Endodermal cell (in vitro differentiated cells): ENCODE measurements at regions not wholly inside any gene's neighbourhood (a gene's known extent, or its start where the extent isn't known, plus 50 kb on each side); places are given as distances from the start of the nearest gene placed in this dataset.

Experiments used
- DNase-seq: peaks from one replicate; pipeline ENCODE4 v3.0.0-alpha.2; 2017
- H3K27ac ChIP-seq: 2 replicates; pipeline ENCODE4 v1.5.1; 2013; ENCODE audit warnings: mild to moderate bottlenecking, low read depth, low read length, moderate library complexity
- H3K27me3 ChIP-seq: 2 replicates; pipeline ENCODE4 v1.6.1; 2013; ENCODE audit warnings: mild to moderate bottlenecking, low read length, moderate library complexity; ENCODE audit not compliant: insufficient read depth, control insufficient read depth, poor library complexity, severe bottlenecking
- H3K36me3 ChIP-seq: 2 replicates; pipeline ENCODE4 v1.7.0; 2013; ENCODE audit warnings: mild to moderate bottlenecking, low read length, moderate library complexity; ENCODE audit not compliant: control insufficient read depth, insufficient read depth
- H3K4me1 ChIP-seq: one replicate; pipeline ENCODE4 v1.7.0; 2013; ENCODE audit warnings: low read length; ENCODE audit not compliant: control insufficient read depth, insufficient read depth
- H3K4me3 ChIP-seq: 2 replicates; pipeline ENCODE4 v1.5.1; 2013; ENCODE audit warnings: mild to moderate bottlenecking, low read length, moderate library complexity
- H3K9ac ChIP-seq: 2 replicates; pipeline ENCODE4 v1.6.1; 2013; ENCODE audit warnings: mild to moderate bottlenecking, low read length, moderate library complexity; ENCODE audit not compliant: poor library complexity, severe bottlenecking; ENCODE audit errors: extremely low read depth
- H3K9me3 ChIP-seq: 2 replicates; pipeline ENCODE4 v1.6.1; 2013; ENCODE audit warnings: mild to moderate bottlenecking, low read length, moderate library complexity; ENCODE audit not compliant: control insufficient read depth
- H3K27ac Mint-ChIP-seq: 2 replicates; pipeline ENCODE4 v1.8.0; 2020; ENCODE audit warnings: mixed read lengths
- H3K27me3 Mint-ChIP-seq: 2 replicates; pipeline ENCODE4 v1.8.0; 2021; ENCODE audit warnings: mild to moderate bottlenecking, mixed read lengths; ENCODE audit not compliant: insufficient read depth
- H3K36me3 Mint-ChIP-seq: 2 replicates; pipeline ENCODE4 v1.8.0; 2020; ENCODE audit warnings: low read depth, mixed read lengths
- H3K4me1 Mint-ChIP-seq: 2 replicates; pipeline ENCODE4 v1.8.0; 2020; ENCODE audit warnings: mixed read lengths
- H3K4me3 Mint-ChIP-seq: 2 replicates; pipeline ENCODE4 v1.8.0; 2020; ENCODE audit warnings: mild to moderate bottlenecking, moderate library complexity, mixed read lengths
- H3K9me3 Mint-ChIP-seq: 2 replicates; pipeline ENCODE4 v1.8.0; 2020; ENCODE audit warnings: mild to moderate bottlenecking, mixed read lengths
- CTCF ChIP-seq: fragments of 200-600 bp; sonication (generic); conservative IDR thresholded peaks from 2 replicates; pipeline ENCODE4 v1.5.0; 2021; ENCODE audit warnings: antibody characterized with exemption, mild to moderate bottlenecking
- WGBS, 2 experiments: methylation state at CpG; one replicate each; pipeline versions ENCODE4 v1.1.5 to v1.1.7; 2013; ENCODE audit warnings: missing lambda C conversion rate in 2 of 2, mixed read lengths in 1 of 2; ENCODE audit not compliant: insufficient coverage in 1 of 2, insufficient read length in 1 of 2; 5-methylcytosine and 5-hydroxymethylcytosine counted together

GRCh38 chr10:109386101-109386500 is 537.2 kb downstream of the XPNPEP1 start:
- no peak for TF ChIP-seq CTCF
- DNase-seq: no peak
- Histone ChIP-seq H3K36me3 (no peaks in the 10 kb centered on the region), H3K9ac (no peak overlapping the region), H3K4me1 (no peaks in the 10 kb centered on the region), H3K4me3 (no peak overlapping the region), H3K27ac (no peak overlapping the region), H3K27me3 (no peaks in the 10 kb centered on the region), H3K9me3 (peaks cover 35% of the 10 kb centered on the region)
- Mint-ChIP-seq H3K9me3 (peaks cover 3% of the 10 kb centered on the region), H3K4me1 (peaks cover 28% of the 10 kb centered on the region), H3K27me3 (peaks cover 13% of the 10 kb centered on the region), H3K4me3 (no peak overlapping the region), H3K36me3 (no peaks in the 10 kb centered on the region), H3K27ac (no peak overlapping the region)
- WGBS, 2 experiments: 92% methylated on average over 1 of the region's 1 CpG; no CpG with 5 or more reads in 1 of the 2 experiments

GRCh38 chr10:109379186-109379585 is 544.1 kb downstream of the XPNPEP1 start:
- H3K27ac ChIP-seq: no peak overlapping the region
- no peaks in the 10 kb centered on the region for H3K27me3 ChIP-seq
- Mint-ChIP-seq H3K4me3 (no peak overlapping the region), H3K27ac (no peak overlapping the region), H3K27me3 (no peaks in the 10 kb centered on the region), H3K36me3 (no peaks in the 10 kb centered on the region), H3K9me3 (peaks cover 3% of the 10 kb centered on the region), H3K4me1 (peaks cover 32% of the 10 kb centered on the region)
- 67 to 73% methylated on average over 1 to 2 of the region's 2 CpGs for WGBS, 2 experiments
- H3K36me3 ChIP-seq: no peaks in the 10 kb centered on the region
- H3K9me3 ChIP-seq: peaks cover 36% of the 10 kb centered on the region
- H3K4me3 ChIP-seq: no peak overlapping the region
- TF ChIP-seq CTCF: no peak
- no peak overlapping the region for H3K9ac ChIP-seq
- no peak for DNase-seq
- no peaks in the 10 kb centered on the region for H3K4me1 ChIP-seq

- Histone ChIP-seq H3K4me3 (no peak overlapping the region), H3K27ac (no peak overlapping the region), H3K9ac (no peak overlapping the region), H3K36me3 (no peaks in the 10 kb centered on the region), H3K9me3 (peaks cover 12% of the 10 kb centered on the region), H3K4me1 (no peaks in the 10 kb centered on the region), H3K27me3 (no peaks in the 10 kb centered on the region)
- H3K4me1 Mint-ChIP-seq: peaks cover 14% of the 10 kb centered on the region
- DNase-seq: no peak
- no peak overlapping the region for H3K4me3 Mint-ChIP-seq
- H3K9me3 Mint-ChIP-seq: peaks cover 7% of the 10 kb centered on the region
- H3K27ac Mint-ChIP-seq: no peak overlapping the region
- H3K27me3 Mint-ChIP-seq: peaks cover 9% of the 10 kb centered on the region
- no peaks in the 10 kb centered on the region for H3K36me3 Mint-ChIP-seq
- WGBS, 2 experiments: 43 to 85% methylated on average over 1 of the region's 1 CpG
- no peak for TF ChIP-seq CTCF
Observed at GRCh38 chr10:109374215-109374614, 549.1 kb downstream of the XPNPEP1 start.
